ENCODE measurements at regions not wholly inside any gene's neighbourhood (a gene's known extent, or its start where the extent isn't known, plus 50 kb on each side); places are given as distances from the start of the nearest gene placed in this dataset.
A peak's percentile ranks its signal among the peaks of the same experiment; 100 is the strongest.

GRCh38 chr20:50376888-50377459 is 133.2 kb upstream of the PTPN1 start:
- 57% methylated on average over 17 of the region's 17 CpGs for WGBS (ENCODE audit: insufficient coverage)
- peaks cover 37 to 42% of the 10 kb centered on the region in 2 donors for H3K27me3 Mint-ChIP-seq (ENCODE audit: low read depth in 2 of 2)
- peak; percentile 24 to 56 (median 26) for ATAC-seq
- no peak overlapping the region for H3K27ac Mint-ChIP-seq
- intact Hi-C loops (cut with micrococcal nuclease) = no loop called here
- H3K36me3 Mint-ChIP-seq = no peaks in the 10 kb centered on the region
- DNase-seq = peak in 1 of 2 donors; percentile 11
- TF ChIP-seq CTCF (IDR thresholded peaks at IDR 0.05) = no peak
- no peak overlapping the region for H3K4me3 ChIP-seq (ENCODE audit: low read length)
- H3K4me1 Mint-ChIP-seq = peaks cover 31 to 51% of the 10 kb centered on the region in 2 donors
- H3K9me3 Mint-ChIP-seq = no peaks in the 10 kb centered on the region
- no peaks in the 10 kb centered on the region for H3K27me3 ChIP-seq (ENCODE audit: control insufficient read depth, insufficient read depth, low read length)
- H3K36me3 ChIP-seq (ENCODE audit: control insufficient read depth, insufficient read depth, low read length) = no peaks in the 10 kb centered on the region
- H3K27ac ChIP-seq (ENCODE audit: low read length) = no peak overlapping the region
- peaks cover 23% of the 10 kb centered on the region for H3K4me1 ChIP-seq (ENCODE audit: control insufficient read depth, insufficient read depth, low read length)
- H3K9me3 ChIP-seq (ENCODE audit: control insufficient read depth, insufficient read depth, low read length) = no peaks in the 10 kb centered on the region
- no peak overlapping the region for H3K4me3 Mint-ChIP-seq

DNA sequence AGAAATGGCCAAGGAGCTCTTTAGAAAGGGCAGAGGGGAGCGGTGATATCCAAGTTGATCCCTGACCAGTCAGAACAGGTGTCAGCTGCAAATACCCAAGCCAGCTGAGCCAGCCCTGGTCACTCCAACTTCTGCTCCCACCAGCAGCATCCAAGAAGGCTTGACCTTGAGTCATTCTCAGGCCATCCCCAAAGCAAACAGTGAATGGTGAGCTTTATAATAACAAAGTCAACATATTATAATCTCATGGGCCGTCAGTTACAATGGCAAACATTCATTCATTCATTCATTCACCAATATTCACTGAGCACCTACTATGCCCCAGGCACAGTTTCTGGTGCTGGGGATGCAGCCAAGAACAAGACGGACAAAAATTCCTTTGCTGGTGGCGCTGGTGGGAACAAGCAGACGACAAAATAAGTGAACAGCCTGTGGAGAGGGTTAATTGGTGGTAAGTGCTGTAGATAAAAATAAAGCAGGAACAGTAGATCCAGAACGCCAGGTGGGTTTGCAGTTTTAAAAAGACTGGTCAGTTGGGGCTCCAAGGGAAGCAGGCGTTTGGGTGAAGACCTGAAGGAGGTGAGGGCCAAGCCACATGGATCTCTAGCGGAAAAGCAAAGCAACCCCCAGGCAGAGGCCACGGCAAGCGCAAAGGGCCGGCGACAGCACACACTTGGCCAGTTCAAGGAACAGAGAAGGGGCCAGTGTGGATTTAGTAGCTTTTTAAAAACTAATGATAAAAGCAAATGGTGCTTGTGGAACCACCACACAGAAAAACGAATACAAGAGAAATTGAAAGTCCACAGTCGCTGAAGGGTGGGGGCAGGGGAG is 131.8 kb upstream of the PTPN1 start:
- H3K27me3 ChIP-seq (ENCODE audit: control insufficient read depth, insufficient read depth, low read length) = no peaks in the 10 kb centered on the region
- DNase-seq = no peak
- no peak overlapping the region for H3K27ac ChIP-seq (ENCODE audit: low read length)
- H3K9me3 ChIP-seq (ENCODE audit: control insufficient read depth, insufficient read depth, low read length) = no peaks in the 10 kb centered on the region
- intact Hi-C loops (cut with micrococcal nuclease) = no loop called here
- no peak for ATAC-seq
- no peaks in the 10 kb centered on the region for H3K9me3 Mint-ChIP-seq
- H3K27ac Mint-ChIP-seq = no peak overlapping the region
- no peak overlapping the region for H3K4me3 Mint-ChIP-seq
- no peak overlapping the region for H3K4me3 ChIP-seq (ENCODE audit: low read length)
- peaks cover 41 to 64% of the 10 kb centered on the region in 2 donors for H3K4me1 Mint-ChIP-seq
- WGBS (ENCODE audit: insufficient coverage) = 91% methylated on average over 14 of the region's 14 CpGs
- H3K27me3 Mint-ChIP-seq (ENCODE audit: low read depth in 2 of 2) = peaks cover 31 to 36% of the 10 kb centered on the region in 2 donors
- TF ChIP-seq CTCF (IDR thresholded peaks at IDR 0.05) = no peak
- peaks cover 37% of the 10 kb centered on the region for H3K4me1 ChIP-seq (ENCODE audit: control insufficient read depth, insufficient read depth, low read length)
- H3K36me3 ChIP-seq (ENCODE audit: control insufficient read depth, insufficient read depth, low read length) = no peaks in the 10 kb centered on the region
- no peaks in the 10 kb centered on the region for H3K36me3 Mint-ChIP-seq

DNA sequence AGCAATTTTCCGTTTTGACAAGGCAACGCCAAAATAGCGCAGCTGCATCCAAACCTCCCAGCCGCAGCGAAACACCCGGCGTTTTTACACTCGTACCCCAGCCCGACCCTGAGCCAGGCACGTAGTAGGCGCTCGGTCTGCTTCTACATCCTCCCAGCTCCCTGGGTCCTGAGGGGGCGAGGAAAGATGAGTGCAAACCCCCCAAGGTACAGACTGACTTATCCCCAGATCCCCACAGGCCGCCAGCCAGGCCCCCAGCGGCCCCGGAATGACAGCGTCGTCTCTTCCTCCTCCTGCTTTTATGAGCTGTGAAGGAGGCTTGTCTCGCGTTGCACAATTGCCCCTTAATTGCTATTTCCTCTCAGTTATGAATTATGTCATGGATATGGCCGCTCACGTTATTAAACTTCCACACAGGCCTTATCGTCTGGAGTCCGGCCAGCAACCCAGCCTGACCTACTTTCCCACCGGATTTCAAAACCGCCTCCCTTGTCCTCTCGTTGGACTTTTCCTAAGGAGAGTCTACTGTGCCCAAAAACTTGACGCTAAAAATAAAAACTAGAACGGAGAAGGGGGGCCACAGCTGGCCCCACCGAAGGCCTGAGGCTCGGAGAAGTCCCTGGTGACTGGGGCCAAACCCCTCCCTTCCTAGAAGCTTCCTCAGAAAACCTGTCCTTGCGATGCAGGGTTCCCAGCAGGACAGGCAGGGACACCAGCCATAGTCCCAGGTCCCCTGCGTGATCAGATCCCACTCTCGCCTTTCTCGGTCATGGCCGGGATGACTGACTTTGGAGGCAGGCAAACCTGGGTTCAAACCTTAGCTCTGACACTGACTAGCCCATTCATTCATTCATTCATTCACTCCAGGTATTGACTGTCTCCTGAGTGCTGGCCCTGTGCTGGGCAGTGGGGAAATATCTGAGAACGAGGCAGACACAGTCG is 130.9 kb upstream of the PTPN1 start:
- no peaks in the 10 kb centered on the region for H3K9me3 Mint-ChIP-seq
- intact Hi-C loops (cut with micrococcal nuclease) = no loop called here
- no peak overlapping the region for H3K27ac Mint-ChIP-seq
- Histone ChIP-seq H3K9me3 (ENCODE audit: control insufficient read depth, insufficient read depth, low read length) (no peaks in the 10 kb centered on the region), H3K27me3 (ENCODE audit: control insufficient read depth, insufficient read depth, low read length) (no peaks in the 10 kb centered on the region), H3K36me3 (ENCODE audit: control insufficient read depth, insufficient read depth, low read length) (no peaks in the 10 kb centered on the region), H3K27ac (ENCODE audit: low read length) (no peak overlapping the region), H3K4me3 (ENCODE audit: low read length) (no peak overlapping the region), H3K4me1 (ENCODE audit: control insufficient read depth, insufficient read depth, low read length) (peaks cover 42% of the 10 kb centered on the region)
- peaks cover 49 to 66% of the 10 kb centered on the region in 2 donors for H3K4me1 Mint-ChIP-seq
- DNase-seq (no peak), ATAC-seq (no peak)
- TF ChIP-seq CTCF (IDR thresholded peaks at IDR 0.05) = no peak
- peaks cover 23 to 29% of the 10 kb centered on the region in 2 donors for H3K27me3 Mint-ChIP-seq (ENCODE audit: low read depth in 2 of 2)
- WGBS (ENCODE audit: insufficient coverage) = 79% methylated on average over 34 of the region's 38 CpGs
- H3K36me3 Mint-ChIP-seq = no peaks in the 10 kb centered on the region
- H3K4me3 Mint-ChIP-seq = no peak overlapping the region
